GM12864 (cell line): ENCODE measurements at regions not wholly inside any gene's neighbourhood (a gene's known extent, or its start where the extent isn't known, plus 50 kb on each side); places are given as distances from the start of the nearest gene placed in this dataset.
"Not testable (repeated sequence)": the region's sequence is repeated elsewhere in the genome, so short reads cannot be mapped to it uniquely, and the experiment has no call there.

ENCODE experiments used
- DNase-seq: peaks from one replicate; pipeline ENCODE4 v3.0.0-alpha.2; 2011; ENCODE audit warnings: low read depth
- H3K4me3 ChIP-seq: 2 replicates; pipeline ENCODE4 v1.5.1; 2011; ENCODE audit warnings: mild to moderate bottlenecking, low read depth, low read length, control low read depth
- TF ChIP-seq, protein P1 (sequence below): IDR thresholded peaks from 2 replicates; pipeline ENCODE4 v1.5.1; 2011; ENCODE audit warnings: low read depth, mild to moderate bottlenecking, moderate library complexity, low read length, control low read depth, inconsistent platforms; ENCODE audit errors: missing control alignments

DNA sequence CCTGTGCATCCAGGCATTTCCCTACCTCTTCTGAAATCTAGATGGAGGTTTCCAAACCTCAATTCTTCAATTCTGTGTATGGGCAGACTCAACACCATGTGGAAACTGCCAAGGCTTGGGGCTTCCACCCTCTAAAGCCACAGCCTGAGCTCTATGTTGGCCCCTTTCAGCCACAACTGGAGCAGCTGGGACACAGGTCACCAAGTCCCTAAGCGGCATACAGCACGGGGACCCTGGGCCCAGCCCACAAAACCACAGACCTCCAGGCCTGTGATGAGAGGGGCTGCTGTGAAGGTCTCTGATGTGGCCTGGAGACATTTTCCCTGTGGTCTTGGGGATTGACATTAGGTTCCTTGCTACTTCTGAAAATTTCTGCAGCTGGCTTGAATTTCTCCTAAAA, 255.4 kb downstream of the TDRD15 start:
- no peak overlapping the region for H3K4me3 ChIP-seq
- TF ChIP-seq, protein P1, sequence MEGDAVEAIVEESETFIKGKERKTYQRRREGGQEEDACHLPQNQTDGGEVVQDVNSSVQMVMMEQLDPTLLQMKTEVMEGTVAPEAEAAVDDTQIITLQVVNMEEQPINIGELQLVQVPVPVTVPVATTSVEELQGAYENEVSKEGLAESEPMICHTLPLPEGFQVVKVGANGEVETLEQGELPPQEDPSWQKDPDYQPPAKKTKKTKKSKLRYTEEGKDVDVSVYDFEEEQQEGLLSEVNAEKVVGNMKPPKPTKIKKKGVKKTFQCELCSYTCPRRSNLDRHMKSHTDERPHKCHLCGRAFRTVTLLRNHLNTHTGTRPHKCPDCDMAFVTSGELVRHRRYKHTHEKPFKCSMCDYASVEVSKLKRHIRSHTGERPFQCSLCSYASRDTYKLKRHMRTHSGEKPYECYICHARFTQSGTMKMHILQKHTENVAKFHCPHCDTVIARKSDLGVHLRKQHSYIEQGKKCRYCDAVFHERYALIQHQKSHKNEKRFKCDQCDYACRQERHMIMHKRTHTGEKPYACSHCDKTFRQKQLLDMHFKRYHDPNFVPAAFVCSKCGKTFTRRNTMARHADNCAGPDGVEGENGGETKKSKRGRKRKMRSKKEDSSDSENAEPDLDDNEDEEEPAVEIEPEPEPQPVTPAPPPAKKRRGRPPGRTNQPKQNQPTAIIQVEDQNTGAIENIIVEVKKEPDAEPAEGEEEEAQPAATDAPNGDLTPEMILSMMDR, result no peak
- DNase-seq, result no peak

DNA sequence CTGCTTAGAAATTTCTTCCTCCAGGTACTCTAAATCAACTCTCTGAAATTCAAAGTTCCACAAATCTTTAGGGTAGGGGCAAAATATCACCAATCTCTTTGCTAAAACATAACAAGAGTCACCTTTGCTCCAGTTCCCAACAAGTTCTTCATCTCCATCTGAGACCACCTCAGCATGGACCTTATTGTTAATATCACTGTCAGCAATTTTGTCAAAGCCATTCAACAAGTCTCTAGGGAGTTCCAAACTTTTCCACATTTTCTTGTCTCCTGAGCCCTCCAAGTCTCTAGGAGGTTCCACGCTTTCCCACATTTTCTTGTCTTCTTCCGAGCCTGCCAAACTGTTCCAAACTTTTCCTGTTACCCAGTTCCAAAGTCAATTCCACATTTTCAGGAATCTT, 255.9 kb downstream of the TDRD15 start:
- H3K4me3 ChIP-seq, DNase-seq: not testable (repeated sequence)

DNA sequence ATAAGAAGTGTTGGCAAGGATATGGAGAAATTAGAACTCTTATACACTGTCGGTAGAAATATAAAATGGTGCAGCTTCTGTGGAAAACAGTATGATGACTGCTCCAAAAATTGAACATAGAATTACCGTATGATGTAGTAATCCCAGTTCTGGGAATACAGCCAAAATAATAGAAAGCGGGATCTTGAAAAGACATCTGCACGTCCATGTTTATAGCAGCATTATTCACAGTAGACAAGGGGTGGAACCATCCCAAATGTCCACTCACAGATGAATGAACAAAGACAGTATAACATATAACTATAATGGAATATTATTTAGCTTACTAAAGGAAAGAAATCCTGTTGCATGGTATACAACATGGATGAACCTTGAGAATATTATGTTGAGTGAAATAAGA, 257.7 kb downstream of the TDRD15 start:
- no peak for DNase-seq
- no peak overlapping the region for H3K4me3 ChIP-seq
- TF ChIP-seq, protein P1, result no peak

DNA sequence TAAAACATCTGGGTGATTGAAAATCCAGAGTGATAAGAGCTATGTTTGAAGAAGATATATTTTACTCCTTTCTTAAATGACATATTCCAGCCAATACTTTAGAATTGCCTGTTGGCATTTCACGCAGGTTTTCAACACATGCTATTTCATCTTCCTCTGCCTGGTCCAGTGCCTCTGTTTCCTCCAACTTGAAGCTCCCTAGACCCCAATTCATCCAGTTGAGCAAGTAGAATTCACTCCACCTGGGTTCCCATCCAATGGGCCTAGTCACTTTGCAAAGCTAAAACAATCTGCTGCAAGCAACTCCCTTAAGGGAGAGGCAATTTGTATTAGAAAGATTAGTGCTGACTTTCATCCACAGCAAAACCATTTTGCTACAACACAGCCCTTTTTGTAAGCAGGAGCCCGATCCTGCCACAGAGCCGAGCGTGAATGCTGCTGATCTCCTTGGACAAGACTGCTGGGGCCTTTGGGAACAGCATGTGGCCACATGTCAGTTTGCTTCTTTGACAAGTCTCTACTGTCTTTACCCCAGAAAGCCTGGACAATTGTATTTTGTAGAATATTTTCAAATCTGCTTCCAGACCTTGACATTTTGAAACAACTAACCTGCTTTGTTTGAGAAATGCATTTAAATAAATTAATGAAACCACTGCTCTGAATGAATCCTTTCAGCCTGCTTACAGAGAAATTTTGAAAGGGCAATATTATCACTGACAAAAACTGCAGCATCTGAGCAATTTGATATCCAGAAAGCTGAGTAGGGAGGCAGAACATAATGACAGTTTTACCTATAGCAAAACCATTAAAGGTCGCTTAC, 259.1 kb downstream of the TDRD15 start:
- no peak for DNase-seq
- no peak overlapping the region for H3K4me3 ChIP-seq
- TF ChIP-seq, protein P1, result no peak

DNA sequence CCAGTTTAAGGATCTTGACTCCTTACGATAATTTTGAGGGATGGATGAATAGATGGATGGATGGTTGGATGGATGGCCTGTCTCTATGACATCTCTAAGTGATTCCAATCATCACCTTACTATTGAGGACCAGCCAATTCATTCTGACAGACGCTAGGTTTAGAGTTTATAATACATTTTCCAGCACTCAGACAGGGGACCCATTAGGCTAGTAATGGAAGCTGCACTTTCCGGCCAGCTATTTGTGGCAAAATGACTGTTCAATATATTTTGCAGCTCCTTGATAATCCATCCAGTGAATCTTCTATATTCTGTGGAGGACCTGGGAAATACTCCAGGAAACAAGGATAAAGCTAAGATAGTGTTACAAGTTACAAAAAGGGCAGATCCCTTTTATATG, 262.9 kb downstream of the TDRD15 start:
- DNase-seq, result no peak
- no peak overlapping the region for H3K4me3 ChIP-seq
- TF ChIP-seq, protein P1, result no peak

DNA sequence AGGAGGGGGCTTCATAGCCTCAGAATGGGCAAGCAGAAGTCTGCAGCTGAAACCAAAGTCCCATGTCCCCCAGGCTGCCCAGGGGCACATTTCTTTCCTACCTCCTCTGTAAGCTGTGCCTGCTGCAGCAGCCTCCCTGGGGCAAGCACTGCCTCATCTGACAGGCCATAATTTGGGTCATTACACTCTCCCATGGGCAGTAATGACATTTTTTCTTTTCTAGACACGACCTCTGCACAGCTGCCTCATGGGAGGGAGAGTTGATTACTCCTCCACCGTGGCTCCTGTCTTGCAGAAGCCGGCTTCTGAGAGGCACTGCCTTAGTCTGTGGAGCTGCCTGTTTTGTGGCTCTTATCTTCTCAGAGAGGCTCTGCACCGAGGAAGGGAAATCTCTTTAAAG, 268.9 kb downstream of the TDRD15 start:
- no peak for DNase-seq
- TF ChIP-seq, protein P1, result no peak
- no peak overlapping the region for H3K4me3 ChIP-seq

DNA sequence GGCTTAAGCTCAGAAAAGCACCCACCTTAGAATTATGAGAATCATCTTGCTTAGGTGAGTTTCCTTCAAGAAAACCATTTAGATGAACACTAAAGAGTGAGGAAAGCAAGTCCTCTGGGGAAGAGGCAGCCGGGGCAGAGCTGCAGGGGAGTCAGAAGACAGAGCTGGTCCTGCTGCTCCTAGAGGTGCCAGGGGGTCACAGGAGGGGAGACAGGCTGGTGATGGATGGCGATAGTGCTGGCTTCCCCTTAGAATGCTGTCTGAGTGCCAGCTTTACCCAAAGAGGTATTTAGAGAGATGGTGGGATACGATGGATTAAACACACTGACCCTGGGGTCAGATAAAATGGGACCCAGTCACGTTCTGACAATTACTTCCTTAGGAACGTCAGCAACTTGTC, 269.4 kb downstream of the TDRD15 start:
- TF ChIP-seq, protein P1, result no peak
- H3K4me3 ChIP-seq, result no peak overlapping the region

More for the DNA sequence above, 269.4 kb downstream of the TDRD15 start:
- no peak for DNase-seq
